ENCODE measurements at regions not wholly inside any gene's neighbourhood (a gene's known extent, or its start where the extent isn't known, plus 50 kb on each side); places are given as distances from the start of the nearest gene placed in this dataset.

DNA sequence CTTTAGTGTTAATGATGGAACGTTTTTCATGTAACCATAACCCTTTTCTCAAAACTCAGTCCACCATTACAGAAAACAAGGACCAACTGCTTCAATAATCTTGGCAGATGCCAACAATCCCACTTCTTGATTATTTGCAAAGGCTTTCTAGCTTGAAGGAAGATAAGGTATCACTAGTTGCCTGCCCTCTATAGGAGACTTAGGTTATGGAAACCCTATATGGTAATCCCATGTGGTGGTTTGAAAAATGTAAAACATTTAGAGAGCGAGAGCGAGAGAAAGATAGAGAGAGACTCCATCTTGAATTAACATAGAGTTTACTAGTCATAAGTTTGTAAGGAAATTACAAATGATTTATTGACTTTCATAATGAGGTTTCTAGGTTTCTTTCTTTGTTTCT lies 1627.5 kb upstream of the TENM3 start:
- no peak for TF ChIP-seq CTCF (IDR thresholded peaks at IDR 0.05; ENCODE audit: insufficient read depth, low read depth, low read length)
- TF ChIP-seq EZH2 (IDR thresholded peaks at IDR 0.05; ENCODE audit: insufficient read depth, low read length): no peak
